DND-41 (cell line): ENCODE measurements at regions not wholly inside any gene's neighbourhood (a gene's known extent, or its start where the extent isn't known, plus 50 kb on each side); places are given as distances from the start of the nearest gene placed in this dataset.

Source experiments
- EZH2 ChIP-seq: IDR thresholded peaks from 3 replicates; pipeline ENCODE4 v1.6.1; 2012; ENCODE audit warnings: borderline replicate concordance, low read depth, mild to moderate bottlenecking, moderate library complexity, low read length, inconsistent platforms; ENCODE audit not compliant: severe bottlenecking
- TF ChIP-seq, protein P1 (sequence below): IDR thresholded peaks from 2 replicates; pipeline ENCODE4 v1.5.1; 2012; ENCODE audit warnings: borderline replicate concordance, low read length, moderate library complexity, mild to moderate bottlenecking; ENCODE audit not compliant: poor library complexity, severe bottlenecking; ENCODE audit errors: extremely low read depth

DNA sequence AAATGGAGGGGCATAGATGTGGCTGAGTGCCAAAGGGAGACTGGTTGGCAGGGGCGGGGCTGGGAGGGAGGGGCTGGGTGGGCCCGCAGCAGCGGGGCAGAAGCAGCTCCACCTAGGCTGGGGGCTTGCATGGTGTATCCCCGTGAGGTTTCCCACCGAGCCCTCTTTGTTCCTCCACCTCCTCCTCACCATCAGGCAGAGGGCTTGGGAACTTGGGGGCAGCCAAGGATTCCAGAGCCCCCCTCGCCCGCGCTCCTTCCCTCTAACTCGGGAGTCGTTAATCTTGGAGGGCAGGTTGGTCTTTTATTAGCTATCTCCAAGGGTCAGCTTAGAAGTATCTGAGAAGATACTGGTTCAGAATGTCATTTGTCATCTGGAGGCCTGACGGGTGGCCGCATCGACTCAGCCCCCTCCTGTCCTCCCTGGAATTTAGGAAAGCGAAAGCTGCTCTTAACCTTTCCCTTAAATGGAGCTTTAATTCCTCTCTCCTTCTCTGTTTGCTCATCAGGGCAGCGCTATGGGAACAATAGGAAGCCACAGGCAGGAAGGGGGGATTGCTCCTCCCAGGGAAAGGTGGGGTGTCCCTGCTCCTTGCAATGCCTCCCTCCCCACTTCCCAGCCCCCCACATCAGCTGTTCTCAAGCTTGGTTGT lies 274.3 kb upstream of the XYLT1 start:
- TF ChIP-seq, protein P1, sequence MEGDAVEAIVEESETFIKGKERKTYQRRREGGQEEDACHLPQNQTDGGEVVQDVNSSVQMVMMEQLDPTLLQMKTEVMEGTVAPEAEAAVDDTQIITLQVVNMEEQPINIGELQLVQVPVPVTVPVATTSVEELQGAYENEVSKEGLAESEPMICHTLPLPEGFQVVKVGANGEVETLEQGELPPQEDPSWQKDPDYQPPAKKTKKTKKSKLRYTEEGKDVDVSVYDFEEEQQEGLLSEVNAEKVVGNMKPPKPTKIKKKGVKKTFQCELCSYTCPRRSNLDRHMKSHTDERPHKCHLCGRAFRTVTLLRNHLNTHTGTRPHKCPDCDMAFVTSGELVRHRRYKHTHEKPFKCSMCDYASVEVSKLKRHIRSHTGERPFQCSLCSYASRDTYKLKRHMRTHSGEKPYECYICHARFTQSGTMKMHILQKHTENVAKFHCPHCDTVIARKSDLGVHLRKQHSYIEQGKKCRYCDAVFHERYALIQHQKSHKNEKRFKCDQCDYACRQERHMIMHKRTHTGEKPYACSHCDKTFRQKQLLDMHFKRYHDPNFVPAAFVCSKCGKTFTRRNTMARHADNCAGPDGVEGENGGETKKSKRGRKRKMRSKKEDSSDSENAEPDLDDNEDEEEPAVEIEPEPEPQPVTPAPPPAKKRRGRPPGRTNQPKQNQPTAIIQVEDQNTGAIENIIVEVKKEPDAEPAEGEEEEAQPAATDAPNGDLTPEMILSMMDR: no peak
- no peak for TF ChIP-seq EZH2
